Skeletal muscle satellite cell (primary cell): ENCODE measurements at regions not wholly inside any gene's neighbourhood (a gene's known extent, or its start where the extent isn't known, plus 50 kb on each side); places are given as distances from the start of the nearest gene placed in this dataset.

Source experiments
- H3K27me3 ChIP-seq: 2 replicates; pipeline ENCODE4 v1.7.0; 2013; ENCODE audit warnings: low read length; ENCODE audit not compliant: control insufficient read depth, insufficient read depth
- H3K36me3 ChIP-seq: 2 replicates; pipeline ENCODE4 v1.7.0; 2013; ENCODE audit warnings: mild to moderate bottlenecking, control low read depth, low read length; ENCODE audit not compliant: insufficient read depth
- H3K4me1 ChIP-seq: 2 replicates; pipeline ENCODE4 v1.7.0; 2013; ENCODE audit warnings: low read length; ENCODE audit not compliant: control insufficient read depth, insufficient read depth
- H3K4me2 ChIP-seq: 2 replicates; pipeline ENCODE4 v1.7.0; 2013; ENCODE audit warnings: mild to moderate bottlenecking, low read length
- H3K4me3 ChIP-seq: 2 replicates; pipeline ENCODE4 v1.7.0; 2013; ENCODE audit warnings: low read length
- H3K9ac ChIP-seq: 2 replicates; pipeline ENCODE4 v1.7.0; 2013; ENCODE audit warnings: mild to moderate bottlenecking, low read depth, low read length, moderate library complexity
- H3K9me3 ChIP-seq: replicated peaks from 2 replicates; pipeline ENCODE4 v1.7.0; 2013; ENCODE audit warnings: mild to moderate bottlenecking, control low read depth, low read length

DNA sequence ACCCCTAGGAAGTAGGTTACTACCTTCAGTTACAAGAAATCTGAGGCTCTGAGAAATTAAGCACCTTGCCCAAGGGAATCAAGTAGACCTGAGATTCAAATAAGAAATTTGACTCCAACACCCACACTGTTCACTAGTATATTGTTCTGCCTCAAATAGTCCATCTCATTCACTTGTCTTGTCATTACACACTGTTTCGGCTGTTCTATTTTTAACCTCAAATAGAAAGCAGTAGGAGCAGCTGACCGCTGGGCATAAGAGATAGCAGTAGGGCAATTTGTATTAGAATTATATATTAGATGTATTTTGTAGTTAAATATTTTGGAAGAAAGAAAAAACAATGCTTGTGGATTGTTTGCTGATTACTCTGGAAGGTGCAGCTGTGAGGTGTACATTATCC is 185.1 kb downstream of the INHBA start:
- peaks cover 7% of the 10 kb centered on the region for H3K27me3 ChIP-seq
- no peak overlapping the region for H3K4me3 ChIP-seq
- H3K36me3 ChIP-seq = no peaks in the 10 kb centered on the region
- no peak overlapping the region for H3K9ac ChIP-seq
- no peaks in the 10 kb centered on the region for H3K9me3 ChIP-seq
- H3K4me1 ChIP-seq = no peaks in the 10 kb centered on the region
- H3K4me2 ChIP-seq = no peak overlapping the region

DNA sequence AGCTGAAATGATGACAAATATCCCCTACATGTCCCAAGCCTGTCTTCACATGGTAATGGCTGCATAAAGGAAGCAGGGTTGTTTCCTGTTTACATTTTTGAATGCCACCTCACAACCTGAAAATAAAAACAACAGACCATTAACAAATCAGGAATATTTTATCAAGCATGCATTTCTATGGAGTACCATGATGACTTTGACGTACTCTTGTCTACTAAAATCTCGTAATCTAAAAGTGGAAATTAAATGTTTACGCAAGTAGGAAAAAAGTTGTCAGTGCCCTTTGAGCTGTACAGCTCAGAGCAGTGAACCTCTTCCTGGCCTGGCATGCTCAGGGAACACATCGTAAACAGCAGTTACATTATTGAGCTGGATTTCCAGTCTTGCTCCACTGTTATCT is 194.1 kb downstream of the INHBA start:
- Histone ChIP-seq H3K9ac (no peak overlapping the region), H3K36me3 (no peaks in the 10 kb centered on the region), H3K4me2 (no peak overlapping the region), H3K9me3 (no peaks in the 10 kb centered on the region), H3K27me3 (no peaks in the 10 kb centered on the region), H3K4me3 (no peak overlapping the region), H3K4me1 (peaks cover 4% of the 10 kb centered on the region)

DNA sequence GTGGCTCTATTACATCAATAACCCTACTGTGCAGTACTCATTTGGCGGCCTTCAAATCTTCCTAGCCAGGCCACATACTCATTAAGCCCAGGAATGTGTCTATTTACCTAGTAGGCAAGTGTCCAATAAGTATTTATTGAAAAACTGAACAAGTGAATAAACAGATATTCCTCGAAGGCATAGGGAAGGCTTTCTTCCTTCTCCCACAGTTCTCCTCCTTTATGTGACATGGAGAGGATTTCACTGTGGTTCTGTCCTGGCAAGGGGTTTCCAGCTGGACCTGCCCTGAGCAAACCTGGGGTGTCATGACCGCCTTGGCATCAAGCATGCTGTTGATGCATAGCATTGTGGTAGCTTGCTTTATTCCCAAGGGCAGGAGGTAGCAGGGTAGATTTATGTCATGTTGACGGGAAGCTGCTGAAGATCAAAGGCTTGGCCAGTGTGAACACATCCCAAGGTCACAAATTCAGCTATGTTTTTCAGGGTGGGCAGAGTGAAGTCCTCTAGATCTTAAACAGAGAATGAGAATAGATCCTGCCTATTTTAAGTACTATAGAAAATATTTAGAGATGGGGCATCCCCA is 195.1 kb downstream of the INHBA start:
- no peak overlapping the region for H3K9ac ChIP-seq
- no peaks in the 10 kb centered on the region for H3K36me3 ChIP-seq
- H3K9me3 ChIP-seq = no peaks in the 10 kb centered on the region
- peaks cover 4% of the 10 kb centered on the region for H3K4me1 ChIP-seq
- no peak overlapping the region for H3K4me2 ChIP-seq
- no peak overlapping the region for H3K4me3 ChIP-seq
- H3K27me3 ChIP-seq = no peaks in the 10 kb centered on the region

GRCh38 chr7:41504214-41504980 is 198.5 kb downstream of the INHBA start:
- Histone ChIP-seq H3K9ac (no peak overlapping the region), H3K36me3 (no peaks in the 10 kb centered on the region)

GRCh38 chr7:41503438-41503837 is 199.5 kb downstream of the INHBA start:
- Histone ChIP-seq H3K27me3 (no peaks in the 10 kb centered on the region), H3K9me3 (no peaks in the 10 kb centered on the region), H3K36me3 (no peaks in the 10 kb centered on the region), H3K4me2 (no peak overlapping the region), H3K4me3 (no peak overlapping the region), H3K9ac (no peak overlapping the region), H3K4me1 (no peaks in the 10 kb centered on the region)

More at GRCh38 chr7:41504214-41504980, 198.5 kb downstream of the INHBA start:
- Histone ChIP-seq H3K27me3 (no peaks in the 10 kb centered on the region), H3K9me3 (no peaks in the 10 kb centered on the region), H3K4me2 (no peak overlapping the region), H3K4me1 (peaks cover 4% of the 10 kb centered on the region), H3K4me3 (no peak overlapping the region)

GRCh38 chr7:41501466-41501865 is 201.4 kb downstream of the INHBA start:
- Histone ChIP-seq H3K4me2 (no peak overlapping the region), H3K9ac (no peak overlapping the region), H3K9me3 (no peaks in the 10 kb centered on the region), H3K4me1 (no peaks in the 10 kb centered on the region), H3K4me3 (no peak overlapping the region), H3K27me3 (no peaks in the 10 kb centered on the region), H3K36me3 (no peaks in the 10 kb centered on the region)

DNA sequence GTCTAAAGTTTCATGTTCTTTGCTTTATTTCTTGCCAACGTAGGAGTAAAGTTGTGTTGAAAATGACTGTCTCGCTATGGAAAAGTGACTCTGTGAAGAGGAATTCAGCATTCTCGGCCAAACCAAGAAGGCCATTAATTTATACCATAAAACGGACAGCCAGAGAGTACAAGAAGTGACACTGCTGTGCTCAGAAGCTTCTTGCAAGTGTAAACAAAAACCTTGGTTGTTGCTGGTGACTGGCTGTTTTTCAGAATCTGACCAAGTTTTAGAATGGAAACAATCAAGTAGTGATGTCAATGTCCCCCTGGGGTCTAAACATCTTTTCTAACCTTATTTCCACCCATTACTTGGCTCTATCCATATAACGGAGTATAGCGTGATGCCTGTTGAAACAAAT is 201.9 kb downstream of the INHBA start:
- H3K9ac ChIP-seq = no peak overlapping the region
- H3K4me1 ChIP-seq = no peaks in the 10 kb centered on the region
- no peaks in the 10 kb centered on the region for H3K36me3 ChIP-seq
- no peaks in the 10 kb centered on the region for H3K9me3 ChIP-seq
- H3K27me3 ChIP-seq = no peaks in the 10 kb centered on the region
- H3K4me3 ChIP-seq = no peak overlapping the region
- no peak overlapping the region for H3K4me2 ChIP-seq

GRCh38 chr7:41492603-41493002 is 210.3 kb downstream of the INHBA start:
- no peaks in the 10 kb centered on the region for H3K9me3 ChIP-seq
- H3K4me3 ChIP-seq = no peak overlapping the region
- no peak overlapping the region for H3K4me2 ChIP-seq
- no peak overlapping the region for H3K9ac ChIP-seq
- no peaks in the 10 kb centered on the region for H3K27me3 ChIP-seq
- H3K4me1 ChIP-seq = no peaks in the 10 kb centered on the region
- H3K36me3 ChIP-seq = no peaks in the 10 kb centered on the region

DNA sequence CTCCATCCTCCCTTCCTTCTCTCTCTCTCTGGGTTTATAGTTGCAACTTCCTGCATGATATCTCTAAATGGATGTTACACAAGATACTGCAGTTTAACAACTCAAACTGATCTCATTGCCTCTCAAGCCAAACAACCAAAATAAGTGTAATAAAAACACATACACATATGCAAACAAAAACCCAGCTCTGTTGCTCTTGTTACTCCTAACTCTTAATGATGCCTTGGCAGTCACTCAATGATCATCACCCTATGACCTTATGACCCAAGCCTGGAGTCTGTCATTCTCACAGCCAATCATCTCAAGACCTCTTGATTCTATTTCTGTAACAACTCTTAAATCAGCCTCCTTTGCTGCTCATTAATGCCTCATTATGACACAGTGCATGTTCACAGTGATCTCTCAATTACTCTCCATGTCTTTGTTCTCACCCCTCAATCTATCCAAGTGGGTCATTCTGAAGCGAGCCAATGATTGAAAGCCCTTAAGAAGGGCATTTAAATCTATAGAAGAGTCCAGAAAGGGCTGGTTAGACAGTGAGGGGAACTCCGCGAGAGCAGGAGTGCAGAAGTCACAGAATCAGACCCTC is 210.9 kb downstream of the INHBA start:
- no peak overlapping the region for H3K9ac ChIP-seq

DNA sequence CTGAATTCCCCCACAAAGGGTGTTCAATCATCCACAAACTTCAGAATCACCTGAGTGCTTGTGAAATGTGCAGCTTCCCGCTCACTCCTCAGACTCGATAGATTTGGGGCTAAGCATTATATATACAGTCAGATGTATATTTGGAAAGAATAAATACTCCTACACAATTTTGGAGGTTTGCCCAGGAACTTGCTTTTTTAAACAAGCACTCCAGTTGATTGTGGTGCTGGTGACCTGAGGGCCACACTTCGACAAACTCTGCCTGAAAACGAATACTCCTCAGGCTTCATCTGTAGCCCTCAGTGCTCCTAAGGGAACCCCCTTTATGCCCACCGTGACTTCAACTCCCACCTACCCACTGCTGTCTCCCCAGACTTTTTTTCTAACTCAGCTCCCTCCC is 211.6 kb downstream of the INHBA start:
- no peaks in the 10 kb centered on the region for H3K9me3 ChIP-seq
- H3K4me3 ChIP-seq = no peak overlapping the region
- no peaks in the 10 kb centered on the region for H3K36me3 ChIP-seq
- no peaks in the 10 kb centered on the region for H3K27me3 ChIP-seq
- H3K4me1 ChIP-seq = no peaks in the 10 kb centered on the region
- H3K9ac ChIP-seq = no peak overlapping the region
- no peak overlapping the region for H3K4me2 ChIP-seq

More for the DNA sequence above, 210.9 kb downstream of the INHBA start:
- no peaks in the 10 kb centered on the region for H3K27me3 ChIP-seq
- H3K4me3 ChIP-seq = no peak overlapping the region
- no peak overlapping the region for H3K4me2 ChIP-seq
- no peaks in the 10 kb centered on the region for H3K9me3 ChIP-seq
- H3K4me1 ChIP-seq = no peaks in the 10 kb centered on the region
- H3K36me3 ChIP-seq = no peaks in the 10 kb centered on the region

- H3K4me2 ChIP-seq = no peak overlapping the region
- H3K9ac ChIP-seq = no peak overlapping the region
- H3K36me3 ChIP-seq = no peaks in the 10 kb centered on the region
- H3K27me3 ChIP-seq = no peaks in the 10 kb centered on the region
- no peak overlapping the region for H3K4me3 ChIP-seq
- H3K9me3 ChIP-seq = no peaks in the 10 kb centered on the region
- H3K4me1 ChIP-seq = no peaks in the 10 kb centered on the region
These were observed 213.0 kb downstream of the INHBA start for GRCh38 chr7:41489885-41490284.
